GM21381 (cell line): ENCODE measurements at regions not wholly inside any gene's neighbourhood (a gene's known extent, or its start where the extent isn't known, plus 50 kb on each side); places are given as distances from the start of the nearest gene placed in this dataset.
"Not testable (repeated sequence)": the region's sequence is repeated elsewhere in the genome, so short reads cannot be mapped to it uniquely, and the experiment has no call there.

ENCODE experiments used
- ATAC-seq: cut with Tn5 transposase; IDR thresholded peaks from one replicate; pipeline ENCODE4 v1.9.1; 2021; ENCODE audit warnings: mild to moderate bottlenecking, moderate library complexity; ENCODE audit not compliant: unreplicated experiment

GRCh38 chr20:48148020-48148419, 362.7 kb upstream of the SULF2 start:
- no peak for ATAC-seq

- no peak for ATAC-seq
Measured at GRCh38 chr20:48147311-48147710, 362.0 kb upstream of the SULF2 start.

- ATAC-seq = no peak
Measured at GRCh38 chr20:48146877-48147276, 361.6 kb upstream of the SULF2 start.

GRCh38 chr20:48146308-48146707, 361.0 kb upstream of the SULF2 start:
- no peak for ATAC-seq

- no peak for ATAC-seq
Measured at GRCh38 chr20:48143435-48144081, 358.3 kb upstream of the SULF2 start.

- ATAC-seq = no peak
Measured at GRCh38 chr20:48142516-48142773, 357.2 kb upstream of the SULF2 start.

GRCh38 chr20:48141660-48142515, 356.6 kb upstream of the SULF2 start:
- no peak for ATAC-seq

- ATAC-seq = no peak
Measured at GRCh38 chr20:48139262-48140041, 354.2 kb upstream of the SULF2 start.

- no peak for ATAC-seq
Measured at GRCh38 chr20:48132834-48133233, 347.6 kb upstream of the SULF2 start.

GRCh38 chr20:48131581-48131980, 346.3 kb upstream of the SULF2 start:
- no peak for ATAC-seq

GRCh38 chr20:48129345-48129942, 344.2 kb upstream of the SULF2 start:
- ATAC-seq = no peak

- ATAC-seq = no peak
Measured at GRCh38 chr20:48128436-48128835, 343.2 kb upstream of the SULF2 start.

- not testable (repeated sequence) for ATAC-seq
Measured at GRCh38 chr20:48127964-48128363, 342.7 kb upstream of the SULF2 start.

GRCh38 chr20:48127133-48127532, 341.9 kb upstream of the SULF2 start:
- ATAC-seq = not testable (repeated sequence)

GRCh38 chr20:48126227-48126740, 341.0 kb upstream of the SULF2 start:
- no peak for ATAC-seq

GRCh38 chr20:48124960-48125359, 339.7 kb upstream of the SULF2 start:
- ATAC-seq = no peak

- no peak for ATAC-seq
Measured at GRCh38 chr20:48124181-48124782, 339.0 kb upstream of the SULF2 start.

- ATAC-seq = no peak
Measured at GRCh38 chr20:48120120-48120519, 334.8 kb upstream of the SULF2 start.

- ATAC-seq = not testable (repeated sequence)
Measured at GRCh38 chr20:48119389-48119788, 334.1 kb upstream of the SULF2 start.

- no peak for ATAC-seq
Measured at GRCh38 chr20:48115502-48115901, 330.2 kb upstream of the SULF2 start.

- no peak for ATAC-seq
Measured at GRCh38 chr20:48107560-48107959, 322.3 kb upstream of the SULF2 start.
